Activated CD8-positive, alpha-beta memory T cell treated with anti-CD3 and anti-CD28 coated beads for 24 hours (primary cell): ENCODE measurements at regions not wholly inside any gene's neighbourhood (a gene's known extent, or its start where the extent isn't known, plus 50 kb on each side); places are given as distances from the start of the nearest gene placed in this dataset.
"Not testable (repeated sequence)": the region's sequence is repeated elsewhere in the genome, so short reads cannot be mapped to it uniquely, and the experiment has no call there.

Experiments used
- DNase-seq: peaks from one replicate; pipeline ENCODE4 v3.0.0-alpha.2; 2020

- no peak for DNase-seq
These were observed 377.8 kb upstream of the PROK2 start for GRCh38 chr3:72162649-72163184.

GRCh38 chr3:72161881-72162595 lies 377.1 kb upstream of the PROK2 start:
- DNase-seq: no peak

GRCh38 chr3:72161285-72161684 lies 376.3 kb upstream of the PROK2 start:
- not testable (repeated sequence) for DNase-seq

GRCh38 chr3:72160351-72160750 lies 375.4 kb upstream of the PROK2 start:
- no peak for DNase-seq

- DNase-seq: no peak
These were observed 374.5 kb upstream of the PROK2 start for GRCh38 chr3:72159487-72159886.

GRCh38 chr3:72158639-72159326 lies 373.8 kb upstream of the PROK2 start:
- DNase-seq: no peak

- DNase-seq: no peak
These were observed 373.0 kb upstream of the PROK2 start for GRCh38 chr3:72157748-72158638.

GRCh38 chr3:72155391-72156064 lies 370.6 kb upstream of the PROK2 start:
- DNase-seq: no peak

- no peak for DNase-seq
These were observed 369.7 kb upstream of the PROK2 start for GRCh38 chr3:72154391-72155335.

- DNase-seq: no peak
These were observed 368.7 kb upstream of the PROK2 start for GRCh38 chr3:72153477-72154314.

GRCh38 chr3:72152551-72153476 lies 367.9 kb upstream of the PROK2 start:
- no peak for DNase-seq

- no peak for DNase-seq
These were observed 366.7 kb upstream of the PROK2 start for GRCh38 chr3:72151465-72152238.

GRCh38 chr3:72150634-72151412 lies 365.9 kb upstream of the PROK2 start:
- DNase-seq: no peak

GRCh38 chr3:72149645-72150300 lies 364.8 kb upstream of the PROK2 start:
- no peak for DNase-seq

GRCh38 chr3:72147600-72147999 lies 362.7 kb upstream of the PROK2 start:
- no peak for DNase-seq

GRCh38 chr3:72145506-72146380 lies 360.8 kb upstream of the PROK2 start:
- no peak for DNase-seq
